HL-60 (cell line): ENCODE measurements at regions not wholly inside any gene's neighbourhood (a gene's known extent, or its start where the extent isn't known, plus 50 kb on each side); places are given as distances from the start of the nearest gene placed in this dataset.

Experiments
- DNase-seq, 2 experiments: peaks; one replicate each; pipeline ENCODE4 v3.0.0-alpha.2; 2010 to 2020; ENCODE audit warnings: low read depth in 1 of 2, low spot score in 1 of 2
- H3K27ac ChIP-seq: fragments of 250-450 bp; sonication (Bioruptor Pico); replicated peaks from 2 replicates; pipeline ENCODE4 v1.5.1; 2020; ENCODE audit warnings: mild to moderate bottlenecking, moderate library complexity
- H3K27me3 ChIP-seq: fragments of 250-450 bp; sonication (Bioruptor Pico); 2 replicates; pipeline ENCODE4 v1.5.1; 2021; ENCODE audit warnings: mild to moderate bottlenecking, moderate library complexity; ENCODE audit not compliant: insufficient read depth, poor library complexity, severe bottlenecking
- H3K4me3 ChIP-seq: replicated peaks from 2 replicates; pipeline ENCODE4 v1.5.1; 2011; ENCODE audit warnings: mild to moderate bottlenecking, control low read depth, low read length; ENCODE audit not compliant: insufficient read depth
- GABPA ChIP-seq: IDR thresholded peaks from 2 replicates; pipeline ENCODE4 v1.6.1; 2012; ENCODE audit warnings: low read depth
- POLR2AphosphoS5 ChIP-seq: IDR thresholded peaks from 2 replicates; pipeline ENCODE4 v1.6.1; 2012; ENCODE audit warnings: low read depth
- SPI1 ChIP-seq: IDR thresholded peaks from 2 replicates; pipeline ENCODE4 v1.6.1; 2012; ENCODE audit warnings: low read depth, mild to moderate bottlenecking, borderline replicate concordance
- TF ChIP-seq, protein P1 (sequence below): IDR thresholded peaks from one replicate; pipeline ENCODE4 v1.5.1; 2011; ENCODE audit warnings: low read length, control low read depth, inconsistent platforms; ENCODE audit not compliant: insufficient read depth
- TF ChIP-seq, protein P2 (sequence below): IDR thresholded peaks from 2 replicates; pipeline ENCODE4 v1.6.1; 2012; ENCODE audit warnings: low read depth; ENCODE audit not compliant: insufficient replicate concordance

DNA sequence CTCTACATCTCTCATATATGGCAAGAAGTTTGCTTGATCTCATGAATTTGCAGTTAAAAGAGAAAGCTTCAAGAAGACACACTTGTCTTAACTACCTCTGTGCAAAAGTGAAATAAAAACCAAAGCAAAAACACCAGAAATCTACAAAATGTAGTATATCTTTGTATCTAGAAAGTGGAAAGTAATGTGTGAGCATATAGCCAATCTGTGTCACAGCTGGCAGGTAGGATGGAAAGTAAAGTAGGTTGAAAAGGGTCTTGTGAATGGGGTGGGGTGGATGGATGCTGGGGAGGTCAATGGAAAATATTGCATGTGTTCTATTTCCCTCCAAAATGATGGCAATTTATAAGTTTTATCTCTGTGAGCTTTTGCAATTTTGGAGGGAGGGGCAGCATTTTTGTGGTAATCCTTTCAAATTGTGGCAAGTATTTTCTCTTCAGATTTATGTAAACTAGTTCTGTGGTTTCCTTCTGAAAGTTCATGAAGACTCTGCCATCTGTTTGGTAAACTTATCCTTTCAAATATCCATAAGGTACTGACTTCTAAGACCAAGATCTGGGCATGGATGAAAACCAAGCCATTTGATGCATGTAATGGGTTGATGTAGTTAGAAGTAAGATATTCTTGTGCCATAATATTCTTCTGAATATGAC, 215.9 kb upstream of the GIMD1 start:
- no peaks in the 10 kb centered on the region for H3K27me3 ChIP-seq
- no peak for DNase-seq
- no peak overlapping the region for H3K27ac ChIP-seq
- TF ChIP-seq, protein P1, sequence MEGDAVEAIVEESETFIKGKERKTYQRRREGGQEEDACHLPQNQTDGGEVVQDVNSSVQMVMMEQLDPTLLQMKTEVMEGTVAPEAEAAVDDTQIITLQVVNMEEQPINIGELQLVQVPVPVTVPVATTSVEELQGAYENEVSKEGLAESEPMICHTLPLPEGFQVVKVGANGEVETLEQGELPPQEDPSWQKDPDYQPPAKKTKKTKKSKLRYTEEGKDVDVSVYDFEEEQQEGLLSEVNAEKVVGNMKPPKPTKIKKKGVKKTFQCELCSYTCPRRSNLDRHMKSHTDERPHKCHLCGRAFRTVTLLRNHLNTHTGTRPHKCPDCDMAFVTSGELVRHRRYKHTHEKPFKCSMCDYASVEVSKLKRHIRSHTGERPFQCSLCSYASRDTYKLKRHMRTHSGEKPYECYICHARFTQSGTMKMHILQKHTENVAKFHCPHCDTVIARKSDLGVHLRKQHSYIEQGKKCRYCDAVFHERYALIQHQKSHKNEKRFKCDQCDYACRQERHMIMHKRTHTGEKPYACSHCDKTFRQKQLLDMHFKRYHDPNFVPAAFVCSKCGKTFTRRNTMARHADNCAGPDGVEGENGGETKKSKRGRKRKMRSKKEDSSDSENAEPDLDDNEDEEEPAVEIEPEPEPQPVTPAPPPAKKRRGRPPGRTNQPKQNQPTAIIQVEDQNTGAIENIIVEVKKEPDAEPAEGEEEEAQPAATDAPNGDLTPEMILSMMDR = no peak
- TF ChIP-seq SPI1 (no peak), POLR2AphosphoS5 (no peak), GABPA (no peak)
- no peak overlapping the region for H3K4me3 ChIP-seq

DNA sequence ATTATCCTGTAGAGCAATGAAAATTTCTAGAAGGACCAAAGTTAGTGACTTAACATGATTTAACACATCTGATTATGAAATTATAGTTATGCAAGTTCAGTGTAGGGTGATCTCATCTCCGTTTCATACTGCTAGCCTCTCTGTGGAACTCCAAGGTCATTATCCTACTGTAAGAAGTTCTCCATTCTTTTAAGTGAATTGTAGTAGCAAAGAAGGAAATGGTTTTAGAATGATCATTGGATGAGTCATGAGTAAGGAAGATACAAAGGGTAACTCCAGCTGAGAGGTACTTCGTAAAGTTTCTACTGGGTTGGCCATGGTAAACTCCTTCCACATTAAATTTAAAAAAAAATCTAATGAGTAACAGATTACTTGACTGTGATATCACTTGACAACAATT, 215.0 kb upstream of the GIMD1 start:
- Histone ChIP-seq H3K27ac (no peak overlapping the region), H3K27me3 (no peaks in the 10 kb centered on the region), H3K4me3 (no peak overlapping the region)
- peak in 1 of 2 experiments; percentile 69 for DNase-seq
- TF ChIP-seq SPI1 (no peak), GABPA (no peak), POLR2AphosphoS5 (no peak)
- TF ChIP-seq, protein P2, sequence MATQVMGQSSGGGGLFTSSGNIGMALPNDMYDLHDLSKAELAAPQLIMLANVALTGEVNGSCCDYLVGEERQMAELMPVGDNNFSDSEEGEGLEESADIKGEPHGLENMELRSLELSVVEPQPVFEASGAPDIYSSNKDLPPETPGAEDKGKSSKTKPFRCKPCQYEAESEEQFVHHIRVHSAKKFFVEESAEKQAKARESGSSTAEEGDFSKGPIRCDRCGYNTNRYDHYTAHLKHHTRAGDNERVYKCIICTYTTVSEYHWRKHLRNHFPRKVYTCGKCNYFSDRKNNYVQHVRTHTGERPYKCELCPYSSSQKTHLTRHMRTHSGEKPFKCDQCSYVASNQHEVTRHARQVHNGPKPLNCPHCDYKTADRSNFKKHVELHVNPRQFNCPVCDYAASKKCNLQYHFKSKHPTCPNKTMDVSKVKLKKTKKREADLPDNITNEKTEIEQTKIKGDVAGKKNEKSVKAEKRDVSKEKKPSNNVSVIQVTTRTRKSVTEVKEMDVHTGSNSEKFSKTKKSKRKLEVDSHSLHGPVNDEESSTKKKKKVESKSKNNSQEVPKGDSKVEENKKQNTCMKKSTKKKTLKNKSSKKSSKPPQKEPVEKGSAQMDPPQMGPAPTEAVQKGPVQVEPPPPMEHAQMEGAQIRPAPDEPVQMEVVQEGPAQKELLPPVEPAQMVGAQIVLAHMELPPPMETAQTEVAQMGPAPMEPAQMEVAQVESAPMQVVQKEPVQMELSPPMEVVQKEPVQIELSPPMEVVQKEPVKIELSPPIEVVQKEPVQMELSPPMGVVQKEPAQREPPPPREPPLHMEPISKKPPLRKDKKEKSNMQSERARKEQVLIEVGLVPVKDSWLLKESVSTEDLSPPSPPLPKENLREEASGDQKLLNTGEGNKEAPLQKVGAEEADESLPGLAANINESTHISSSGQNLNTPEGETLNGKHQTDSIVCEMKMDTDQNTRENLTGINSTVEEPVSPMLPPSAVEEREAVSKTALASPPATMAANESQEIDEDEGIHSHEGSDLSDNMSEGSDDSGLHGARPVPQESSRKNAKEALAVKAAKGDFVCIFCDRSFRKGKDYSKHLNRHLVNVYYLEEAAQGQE = no peak
- TF ChIP-seq, protein P1 = no peak

DNA sequence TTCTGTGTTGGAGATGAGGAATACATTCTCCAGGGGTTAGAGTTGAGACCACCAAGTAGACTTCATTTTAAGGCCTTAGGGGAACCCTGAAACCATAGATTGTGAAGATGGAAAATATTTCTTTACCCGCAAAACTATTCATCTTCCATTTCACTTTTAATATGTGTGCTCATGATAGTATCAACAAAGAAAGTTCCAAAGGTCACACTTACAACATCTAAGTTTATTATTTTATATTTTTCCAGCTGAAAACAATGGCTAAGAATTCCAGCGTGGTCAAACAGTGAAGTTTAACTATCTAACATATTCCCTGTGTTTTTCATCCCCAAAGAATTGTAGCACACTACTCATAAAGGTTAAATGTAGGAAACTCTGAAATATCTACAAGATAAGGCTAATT, 214.5 kb upstream of the GIMD1 start:
- Histone ChIP-seq H3K27me3 (no peaks in the 10 kb centered on the region), H3K27ac (no peak overlapping the region), H3K4me3 (no peak overlapping the region)
- TF ChIP-seq SPI1 (no peak), POLR2AphosphoS5 (no peak), GABPA (no peak)
- TF ChIP-seq, protein P2 = no peak
- TF ChIP-seq, protein P1 = no peak
- no peak for DNase-seq

DNA sequence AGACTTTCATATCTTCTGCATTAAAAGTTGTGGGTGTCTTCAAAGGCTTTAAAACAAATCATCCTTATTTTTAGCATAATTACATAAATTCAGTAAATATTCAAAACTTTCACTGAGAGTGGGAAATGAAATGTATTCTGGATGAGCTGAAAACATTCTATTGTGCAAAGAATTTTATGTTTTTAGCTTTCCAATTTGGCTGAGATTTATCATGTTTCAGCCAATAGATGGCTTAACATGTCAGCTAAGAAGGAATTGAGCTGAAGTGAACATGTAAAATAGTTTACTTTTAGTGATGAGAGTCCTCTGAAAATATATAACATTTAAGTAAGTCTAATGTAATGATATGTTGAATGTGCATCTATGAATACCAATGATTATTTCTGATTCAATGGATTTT, 213.5 kb upstream of the GIMD1 start:
- TF ChIP-seq GABPA (no peak), SPI1 (no peak), POLR2AphosphoS5 (no peak)
- TF ChIP-seq, protein P2 = no peak
- TF ChIP-seq, protein P1 = no peak
- Histone ChIP-seq H3K4me3 (no peak overlapping the region), H3K27ac (no peak overlapping the region), H3K27me3 (no peaks in the 10 kb centered on the region)
- no peak for DNase-seq
